Activated CD8-positive, alpha-beta memory T cell treated with anti-CD3 and anti-CD28 coated beads, Interleukin-2, amount 10 ng/mL, durations not matched to agents 7 days and 5 days (primary cell): ENCODE measurements at regions not wholly inside any gene's neighbourhood (a gene's known extent, or its start where the extent isn't known, plus 50 kb on each side); places are given as distances from the start of the nearest gene placed in this dataset.

Experiments
- ATAC-seq: fragments of 150-1000 bp; cut with Tn5 transposase; one replicate; pipeline ENCODE4 v1.10.0; 2021; ENCODE audit warnings: moderate library complexity
- CTCF ChIA-PET: fragments of 350-600 bp; sonication (Branson Sonifier 250); formaldehyde crosslinking; loops from one replicate; lab custom pipeline; 2021; ENCODE audit warnings: antibody characterized with exemption; lab: Charles Lee
- DNase-seq: peaks from one replicate; pipeline ENCODE4 v3.0.0-alpha.2; 2020
- H3K27ac Mint-ChIP-seq: one replicate; pipeline ENCODE4 v1.8.0; 2021; ENCODE audit warnings: mild to moderate bottlenecking, mixed read lengths
- H3K27me3 Mint-ChIP-seq: one replicate; pipeline ENCODE4 v1.8.0; 2021; ENCODE audit warnings: mixed read lengths
- H3K36me3 Mint-ChIP-seq: one replicate; pipeline ENCODE4 v1.8.0; 2021; ENCODE audit warnings: mild to moderate bottlenecking, mixed read lengths
- H3K4me1 Mint-ChIP-seq: one replicate; pipeline ENCODE4 v1.8.0; 2021; ENCODE audit warnings: mixed read lengths
- H3K4me3 Mint-ChIP-seq: one replicate; pipeline ENCODE4 v1.8.0; 2021; ENCODE audit warnings: mild to moderate bottlenecking, moderate library complexity, mixed read lengths
- H3K9me3 Mint-ChIP-seq: one replicate; pipeline ENCODE4 v1.8.0; 2022; ENCODE audit warnings: low read depth, mixed read lengths

DNA sequence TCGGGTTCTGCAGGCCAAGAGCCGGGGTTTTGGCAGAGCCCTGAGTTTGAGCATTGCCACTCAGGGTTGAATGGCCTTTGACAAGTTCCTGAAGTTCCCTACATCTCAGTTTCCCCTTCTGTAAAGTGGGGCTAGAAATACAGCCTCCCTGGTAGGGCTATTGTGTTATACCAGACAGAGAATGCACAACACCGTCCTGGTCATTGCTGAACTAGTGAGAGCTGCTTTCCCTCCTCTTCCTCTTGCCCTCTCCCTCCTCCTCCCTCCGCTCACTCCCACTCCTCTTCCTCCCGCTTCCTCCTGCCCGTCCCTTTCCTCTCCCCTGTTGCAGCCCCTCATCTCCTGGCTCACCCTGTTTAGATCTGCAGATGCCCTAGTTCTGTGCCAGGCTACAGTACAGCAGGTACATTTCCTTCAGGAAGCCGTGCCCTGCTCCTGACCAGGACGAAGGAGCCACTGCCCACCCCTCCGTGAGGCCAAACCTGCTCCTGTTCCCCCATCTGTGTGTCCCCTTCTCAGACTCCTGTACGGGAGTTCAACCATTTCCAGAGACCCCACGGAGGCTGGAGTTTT is 91.5 kb upstream of the SHANK2 start:
- Mint-ChIP-seq H3K4me3 (no peak overlapping the region), H3K4me1 (no peaks in the 10 kb centered on the region), H3K36me3 (no peaks in the 10 kb centered on the region), H3K9me3 (no peaks in the 10 kb centered on the region), H3K27me3 (peaks cover 4% of the 10 kb centered on the region), H3K27ac (no peak overlapping the region)
- CTCF ChIA-PET = no interaction called here
- ATAC-seq (no peak), DNase-seq (no peak)

DNA sequence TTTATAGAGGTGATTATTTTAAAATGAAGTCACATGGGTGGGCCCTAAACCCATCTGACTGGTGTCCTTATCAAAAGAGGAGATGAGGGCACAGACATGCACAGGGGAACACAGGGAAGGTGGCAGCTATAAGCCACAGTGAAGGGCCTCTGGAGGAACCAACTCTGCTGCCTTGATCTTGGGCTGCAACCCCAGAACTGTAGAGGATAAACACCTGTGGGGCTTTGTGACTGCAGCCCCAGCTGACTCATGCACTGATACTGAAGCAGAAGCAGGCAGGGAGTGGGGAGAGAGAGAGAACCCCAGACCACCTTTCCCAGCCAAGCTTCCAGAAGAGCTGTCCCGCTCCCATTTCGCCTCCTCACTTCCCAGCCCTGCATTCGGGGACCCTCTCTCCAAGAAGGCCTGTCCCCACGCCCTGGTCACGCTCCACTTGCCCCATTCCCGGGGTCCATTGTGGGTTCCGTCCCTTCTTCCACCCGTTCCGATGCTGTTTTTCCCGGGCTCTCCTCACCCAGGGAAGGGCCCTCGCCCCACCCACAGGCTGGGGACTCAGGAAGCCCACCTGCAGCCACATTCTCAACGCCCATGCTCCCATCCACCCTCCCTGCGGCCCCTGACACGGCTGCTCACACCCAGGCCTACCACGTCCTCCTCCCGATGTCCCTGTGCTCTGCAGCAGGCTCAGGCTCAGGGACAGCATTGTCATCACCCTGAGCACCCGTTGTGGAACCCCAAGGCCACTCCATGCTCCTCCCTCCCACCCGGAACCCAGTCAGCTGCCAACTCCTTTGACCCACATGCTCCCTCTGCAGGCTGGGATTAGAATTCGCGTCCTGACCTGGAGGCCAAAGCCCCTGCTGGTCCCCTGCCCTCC is 90.8 kb upstream of the SHANK2 start:
- ATAC-seq (no peak), DNase-seq (no peak)
- Mint-ChIP-seq H3K4me3 (no peak overlapping the region), H3K27me3 (peaks cover 4% of the 10 kb centered on the region), H3K4me1 (no peaks in the 10 kb centered on the region), H3K9me3 (no peaks in the 10 kb centered on the region), H3K36me3 (no peaks in the 10 kb centered on the region), H3K27ac (no peak overlapping the region)
- CTCF ChIA-PET = no interaction called here

DNA sequence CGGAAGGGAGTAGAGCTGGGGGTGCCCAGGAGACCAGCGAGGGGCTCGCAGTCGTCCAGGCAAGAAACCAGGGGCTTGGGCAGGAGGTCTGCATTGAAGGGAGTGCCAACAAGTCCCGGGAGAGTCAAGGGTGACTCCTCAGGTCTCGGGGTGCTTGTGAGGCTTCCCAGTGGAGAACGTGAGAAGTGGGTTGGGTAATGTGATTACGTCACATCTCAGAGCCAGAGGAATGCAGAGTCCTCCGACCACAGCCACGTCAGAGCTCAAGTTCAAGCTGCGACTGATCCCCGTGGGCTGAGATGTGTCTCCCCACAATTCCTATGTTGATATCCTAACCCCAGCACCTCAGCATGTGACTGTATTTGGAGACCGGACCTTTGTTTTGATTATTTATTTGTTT is 89.7 kb upstream of the SHANK2 start:
- H3K36me3 Mint-ChIP-seq = no peaks in the 10 kb centered on the region
- no peaks in the 10 kb centered on the region for H3K4me1 Mint-ChIP-seq
- H3K9me3 Mint-ChIP-seq = no peaks in the 10 kb centered on the region
- no peak for ATAC-seq
- no peak overlapping the region for H3K4me3 Mint-ChIP-seq
- no peak overlapping the region for H3K27ac Mint-ChIP-seq
- CTCF ChIA-PET = no interaction called here
- DNase-seq = no peak
- peaks cover 2% of the 10 kb centered on the region for H3K27me3 Mint-ChIP-seq

DNA sequence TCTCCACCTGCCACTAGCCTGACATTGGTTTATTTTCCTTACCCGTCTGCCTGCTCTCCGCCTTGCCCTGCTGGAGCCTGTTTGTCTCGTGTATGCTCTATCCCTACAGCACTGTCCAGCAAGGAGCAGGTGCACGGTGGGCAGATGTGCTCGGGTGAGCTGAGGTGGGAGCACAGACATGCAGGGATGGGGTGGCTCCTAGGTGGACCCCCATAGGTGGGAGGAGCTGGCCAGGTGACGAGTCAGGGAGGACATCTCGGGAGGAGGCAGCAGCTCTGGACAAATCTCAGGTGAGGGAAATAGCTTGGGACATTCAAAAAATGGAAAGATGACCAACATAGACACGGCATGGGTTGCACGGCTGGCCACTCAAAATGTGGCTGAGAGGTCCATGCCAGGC is 89.2 kb upstream of the SHANK2 start:
- Mint-ChIP-seq H3K27ac (no peak overlapping the region), H3K27me3 (no peaks in the 10 kb centered on the region)
- CTCF ChIA-PET = no interaction called here

DNA sequence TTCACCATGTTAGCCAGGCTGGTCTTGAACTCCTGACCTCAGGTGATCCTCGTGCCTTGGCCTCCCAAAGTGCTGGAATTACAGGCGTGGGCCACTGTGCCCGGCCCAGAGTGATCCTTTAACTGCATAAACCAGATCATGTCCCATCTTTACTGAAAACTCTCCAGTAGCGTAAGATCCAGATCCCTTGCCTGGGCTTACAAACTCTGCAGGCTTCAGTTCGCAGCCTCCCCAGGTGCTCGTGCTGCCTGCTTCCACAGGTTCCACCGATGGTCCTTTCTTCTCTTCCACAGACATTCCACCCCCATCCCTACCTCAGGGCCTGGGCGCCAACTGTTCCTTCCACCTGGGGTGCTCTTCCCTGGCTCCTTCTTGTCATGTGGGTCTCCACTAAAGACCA is 88.8 kb upstream of the SHANK2 start:
- CTCF ChIA-PET = no interaction called here
- no peaks in the 10 kb centered on the region for H3K4me1 Mint-ChIP-seq
- DNase-seq (no peak), ATAC-seq (no peak)
- H3K27ac Mint-ChIP-seq = no peak overlapping the region
- H3K9me3 Mint-ChIP-seq = no peaks in the 10 kb centered on the region
- H3K4me3 Mint-ChIP-seq = no peak overlapping the region
- H3K36me3 Mint-ChIP-seq = no peaks in the 10 kb centered on the region
- H3K27me3 Mint-ChIP-seq = no peaks in the 10 kb centered on the region

More for the DNA sequence above, 89.2 kb upstream of the SHANK2 start:
- H3K9me3 Mint-ChIP-seq = no peaks in the 10 kb centered on the region
- ATAC-seq = no peak
- DNase-seq = no peak
- no peak overlapping the region for H3K4me3 Mint-ChIP-seq
- H3K36me3 Mint-ChIP-seq = no peaks in the 10 kb centered on the region
- no peaks in the 10 kb centered on the region for H3K4me1 Mint-ChIP-seq

DNA sequence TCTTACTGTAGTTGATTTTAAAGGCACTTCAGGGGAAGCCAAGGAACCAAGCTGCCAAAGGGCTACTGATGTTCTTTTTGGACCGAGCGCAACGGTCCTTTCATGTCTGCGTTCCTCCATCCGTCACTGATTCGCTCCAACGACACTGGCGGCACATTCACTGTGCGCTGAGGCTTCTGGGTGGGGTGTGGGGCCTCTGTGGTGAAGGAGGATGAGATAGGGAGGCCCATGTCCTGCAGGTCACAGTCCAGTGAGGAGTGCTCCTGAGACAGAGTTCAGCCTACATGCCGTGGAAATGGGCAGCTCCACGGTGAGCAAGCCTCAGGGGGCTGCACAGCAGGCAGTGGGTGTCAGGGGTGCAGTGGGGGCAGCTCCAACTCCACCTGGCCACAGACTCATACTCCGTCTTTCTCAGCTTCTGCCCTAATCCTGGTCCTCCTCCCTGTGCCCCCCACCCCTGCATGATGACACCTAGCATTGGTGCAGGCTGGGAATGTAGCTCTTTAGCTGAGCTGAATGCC is 87.8 kb upstream of the SHANK2 start:
- DNase-seq (no peak), ATAC-seq (no peak)
- H3K9me3 Mint-ChIP-seq = no peaks in the 10 kb centered on the region
- H3K4me1 Mint-ChIP-seq = no peaks in the 10 kb centered on the region
- H3K36me3 Mint-ChIP-seq = no peaks in the 10 kb centered on the region
- no peaks in the 10 kb centered on the region for H3K27me3 Mint-ChIP-seq
- CTCF ChIA-PET = no interaction called here
- H3K27ac Mint-ChIP-seq = no peak overlapping the region
- H3K4me3 Mint-ChIP-seq = no peak overlapping the region

DNA sequence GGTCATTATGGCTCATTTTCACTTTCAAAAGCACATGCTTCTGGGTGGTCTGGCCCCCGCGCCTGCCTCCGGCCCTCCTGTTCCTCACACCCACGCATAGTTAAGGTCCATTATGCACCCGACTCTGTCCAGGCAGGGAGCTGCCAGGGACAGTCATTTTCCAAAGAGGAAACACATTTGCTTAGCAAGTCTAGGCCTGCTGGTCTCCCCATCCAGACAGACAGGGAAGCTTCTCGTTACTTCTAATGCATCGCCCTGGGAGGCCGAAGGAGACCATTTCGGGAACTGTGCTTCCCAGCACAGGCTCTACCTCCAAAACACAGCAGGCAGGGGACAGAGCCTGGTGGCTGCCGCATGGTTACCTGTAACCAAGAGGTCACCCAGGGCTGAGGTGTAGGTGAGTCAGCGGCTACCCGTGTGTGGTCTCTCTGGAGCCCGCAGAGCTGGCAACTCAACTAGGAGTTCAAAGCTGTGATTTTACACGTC is 87.1 kb upstream of the SHANK2 start:
- ATAC-seq (no peak), DNase-seq (no peak)
- no peaks in the 10 kb centered on the region for H3K9me3 Mint-ChIP-seq
- H3K4me3 Mint-ChIP-seq = no peak overlapping the region
- H3K27me3 Mint-ChIP-seq = no peaks in the 10 kb centered on the region
- no peaks in the 10 kb centered on the region for H3K4me1 Mint-ChIP-seq
- H3K27ac Mint-ChIP-seq = no peak overlapping the region
- CTCF ChIA-PET = no interaction called here
- H3K36me3 Mint-ChIP-seq = no peaks in the 10 kb centered on the region

DNA sequence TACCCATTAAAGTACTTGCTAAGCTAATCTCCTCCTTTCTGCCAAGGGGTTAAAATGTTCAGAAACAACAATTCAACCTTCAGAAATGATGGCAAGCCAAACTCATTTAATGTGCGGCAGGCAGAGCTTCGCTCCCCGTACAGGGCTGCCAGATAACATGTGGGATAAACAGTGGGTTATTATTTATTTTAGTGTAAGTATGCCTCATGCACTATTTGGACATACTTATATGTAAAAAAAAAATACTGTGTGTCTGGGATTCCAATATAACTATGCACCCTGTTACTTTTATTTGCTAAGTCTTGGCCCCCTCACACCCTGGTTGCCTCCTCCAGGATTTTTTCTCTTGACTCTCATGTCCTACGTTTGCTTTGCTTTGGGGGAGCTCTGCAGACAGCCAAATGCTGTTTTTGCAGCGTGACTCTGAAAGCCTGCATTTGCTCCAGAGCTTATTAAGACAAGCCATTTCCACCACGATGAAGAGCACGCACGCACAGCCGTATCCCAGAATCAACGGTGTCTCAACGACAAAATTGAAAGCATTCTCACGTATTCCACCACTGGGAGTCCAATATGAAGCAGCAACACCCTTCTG is 86.5 kb upstream of the SHANK2 start:
- no peak for DNase-seq
- no peaks in the 10 kb centered on the region for H3K4me1 Mint-ChIP-seq
- H3K27me3 Mint-ChIP-seq = no peaks in the 10 kb centered on the region
- H3K9me3 Mint-ChIP-seq = no peaks in the 10 kb centered on the region
- H3K36me3 Mint-ChIP-seq = no peaks in the 10 kb centered on the region
- H3K4me3 Mint-ChIP-seq = no peak overlapping the region
- H3K27ac Mint-ChIP-seq = no peak overlapping the region
- no peak for ATAC-seq
- CTCF ChIA-PET = no interaction called here

DNA sequence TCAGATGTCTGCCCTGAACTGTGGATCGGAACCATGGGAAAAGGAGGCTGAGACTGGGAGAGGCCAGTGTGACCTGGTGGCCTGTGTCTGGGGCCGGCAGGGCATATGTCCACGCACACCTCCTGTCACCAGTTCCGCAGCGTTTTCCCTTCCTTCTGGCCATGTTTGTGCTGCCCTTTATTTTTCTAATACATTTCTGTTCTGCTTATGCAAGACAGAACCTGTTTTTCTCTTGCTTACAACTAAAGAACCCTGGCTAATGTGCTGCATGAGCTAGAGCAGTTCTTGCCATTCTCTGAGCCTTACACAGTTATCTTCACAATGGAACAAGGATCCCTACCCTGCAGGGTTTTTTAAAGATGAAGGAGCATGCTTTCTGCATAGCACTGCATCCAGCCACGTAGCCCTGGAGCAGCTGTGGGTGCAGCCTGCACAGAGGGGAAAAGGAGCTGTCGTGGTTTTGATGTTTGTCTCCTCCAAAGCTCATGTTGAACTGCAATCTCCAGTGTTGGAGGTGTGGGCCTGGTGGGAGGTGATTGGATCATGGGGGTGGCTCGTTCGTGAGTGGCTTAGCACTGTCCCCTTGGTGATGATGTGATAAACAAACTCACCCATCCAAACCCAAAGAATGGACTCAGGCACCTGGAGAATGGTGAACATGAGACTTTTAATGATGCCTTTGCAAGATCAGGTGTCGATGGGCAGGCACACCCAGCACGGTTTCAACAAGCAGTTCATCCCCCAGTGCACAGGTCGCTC is 84.8 kb upstream of the SHANK2 start:
- DNase-seq = no peak
- Mint-ChIP-seq H3K4me1 (no peaks in the 10 kb centered on the region), H3K9me3 (peaks cover 4% of the 10 kb centered on the region), H3K36me3 (no peaks in the 10 kb centered on the region), H3K27me3 (no peaks in the 10 kb centered on the region), H3K27ac (no peak overlapping the region), H3K4me3 (no peak overlapping the region)
- CTCF ChIA-PET = no interaction called here
- no peak for ATAC-seq

DNA sequence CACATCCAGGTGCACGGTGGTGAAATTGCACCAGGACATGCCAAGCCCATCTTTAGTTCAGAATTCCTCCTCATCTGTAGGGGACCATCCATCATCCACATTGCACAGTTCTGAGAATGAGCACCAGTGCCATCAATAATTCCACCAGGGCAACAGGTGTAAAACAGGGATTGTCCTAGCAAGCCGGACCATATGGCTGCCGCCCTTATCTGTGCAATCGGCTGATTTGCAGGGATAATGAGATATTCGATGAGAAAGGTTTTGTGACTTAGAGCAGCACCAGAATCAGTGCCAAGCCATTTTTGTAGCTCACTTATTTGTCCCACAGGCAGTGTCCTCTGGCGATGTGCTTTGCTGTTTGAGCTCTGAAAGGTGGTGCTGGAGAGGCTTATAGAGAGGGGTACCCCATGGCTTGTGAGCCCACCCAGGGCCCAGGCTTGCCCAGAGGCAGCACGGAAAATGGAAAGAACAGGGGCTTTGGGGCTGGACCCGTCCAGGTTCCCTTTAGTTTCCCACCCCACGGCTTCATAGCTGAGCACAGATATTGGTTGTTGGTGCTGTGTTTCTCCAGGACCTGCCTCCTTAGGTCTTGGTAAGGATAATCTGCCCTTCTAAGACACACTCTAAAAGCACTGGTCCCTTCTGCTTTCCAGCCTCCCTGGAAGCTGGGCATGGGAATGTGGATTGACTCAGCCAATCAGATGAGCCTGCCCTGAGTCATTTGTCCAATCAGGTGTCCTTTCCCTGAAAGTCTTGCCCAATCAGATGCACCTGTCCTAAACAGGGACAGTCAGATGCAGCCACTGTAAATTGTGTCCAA is 84.0 kb upstream of the SHANK2 start:
- H3K4me1 Mint-ChIP-seq = no peaks in the 10 kb centered on the region
- H3K4me3 Mint-ChIP-seq = no peak overlapping the region
- peaks cover 4% of the 10 kb centered on the region for H3K9me3 Mint-ChIP-seq
- DNase-seq (no peak), ATAC-seq (no peak)
- H3K36me3 Mint-ChIP-seq = no peaks in the 10 kb centered on the region
- no peaks in the 10 kb centered on the region for H3K27me3 Mint-ChIP-seq
- H3K27ac Mint-ChIP-seq = no peak overlapping the region
- CTCF ChIA-PET = no interaction called here

DNA sequence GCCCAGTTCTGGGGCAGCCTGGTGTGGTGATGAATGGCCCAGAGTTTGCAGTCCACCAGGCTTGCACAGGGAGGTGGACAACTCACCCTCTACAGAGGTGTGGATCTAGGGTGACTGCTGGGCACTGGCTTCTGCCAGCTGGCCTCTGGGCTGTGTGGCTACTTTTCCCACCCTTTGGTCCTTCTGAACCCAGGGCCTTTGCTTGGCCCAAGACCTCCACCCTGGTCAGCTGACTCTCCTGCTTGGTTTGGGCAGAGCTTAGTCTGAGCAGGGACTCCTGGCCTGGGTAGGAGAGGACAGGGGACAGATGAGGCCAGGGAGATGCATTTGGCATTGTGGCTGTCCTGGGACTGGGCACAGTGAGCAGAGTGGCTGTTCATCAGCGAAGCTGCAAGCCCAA is 83.0 kb upstream of the SHANK2 start:
- CTCF ChIA-PET = no interaction called here
- Mint-ChIP-seq H3K9me3 (peaks cover 4% of the 10 kb centered on the region), H3K4me1 (no peaks in the 10 kb centered on the region), H3K4me3 (no peak overlapping the region), H3K36me3 (no peaks in the 10 kb centered on the region), H3K27me3 (no peaks in the 10 kb centered on the region), H3K27ac (no peak overlapping the region)
- DNase-seq (no peak), ATAC-seq (no peak)

DNA sequence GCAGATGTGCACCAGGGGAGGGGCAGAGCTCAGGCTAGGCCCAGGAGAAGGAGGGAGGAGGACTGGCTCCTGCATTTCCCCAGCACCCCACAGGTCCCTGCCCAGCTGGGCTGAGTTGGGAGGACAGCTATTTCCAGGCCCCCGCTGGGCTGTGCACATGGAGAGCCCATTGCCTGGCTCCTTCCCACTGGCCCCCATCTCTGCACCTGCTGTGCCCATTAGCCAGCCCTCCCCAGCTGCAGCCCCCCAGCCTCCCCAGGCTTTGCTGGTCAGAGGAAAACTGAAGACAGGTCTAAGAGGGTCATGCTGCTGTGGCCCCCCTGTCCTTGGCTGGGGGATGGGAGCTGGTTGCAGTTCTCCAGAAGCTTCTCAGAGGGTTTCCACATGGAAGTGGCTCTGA is 81.8 kb upstream of the SHANK2 start:
- H3K4me3 Mint-ChIP-seq = no peak overlapping the region
- no peaks in the 10 kb centered on the region for H3K36me3 Mint-ChIP-seq
- H3K4me1 Mint-ChIP-seq = no peaks in the 10 kb centered on the region
- no peaks in the 10 kb centered on the region for H3K27me3 Mint-ChIP-seq
- CTCF ChIA-PET = no interaction called here
- DNase-seq = no peak
- no peak overlapping the region for H3K27ac Mint-ChIP-seq
- peaks cover 4% of the 10 kb centered on the region for H3K9me3 Mint-ChIP-seq
- no peak for ATAC-seq

DNA sequence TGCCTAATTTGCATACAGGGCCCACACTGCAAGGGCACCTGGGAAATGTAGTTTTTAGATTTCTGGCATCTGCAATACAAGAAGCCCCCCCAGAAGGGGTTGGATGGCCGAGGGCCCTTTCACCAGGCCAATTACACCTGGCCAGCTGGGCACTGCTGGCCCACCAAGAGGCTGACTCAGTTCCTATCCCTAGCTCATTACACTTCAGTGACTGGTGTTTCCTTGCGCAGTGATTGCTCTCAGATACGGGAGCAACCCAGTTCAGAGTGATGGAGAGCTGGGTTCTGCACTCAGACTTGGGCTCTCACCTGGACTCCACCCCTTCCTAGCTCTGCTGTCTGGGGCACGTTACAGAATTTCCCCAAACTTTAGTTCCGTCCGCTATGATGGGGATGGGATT is 81.1 kb upstream of the SHANK2 start:
- ATAC-seq = no peak

More for the DNA sequence above, 81.1 kb upstream of the SHANK2 start:
- CTCF ChIA-PET = no interaction called here
- H3K4me3 Mint-ChIP-seq = no peak overlapping the region
- no peak for DNase-seq
- H3K36me3 Mint-ChIP-seq = no peaks in the 10 kb centered on the region
- H3K9me3 Mint-ChIP-seq = peaks cover 4% of the 10 kb centered on the region
- no peaks in the 10 kb centered on the region for H3K27me3 Mint-ChIP-seq
- H3K4me1 Mint-ChIP-seq = no peaks in the 10 kb centered on the region
- H3K27ac Mint-ChIP-seq = no peak overlapping the region
